GM18519 (cell line): ENCODE measurements at regions not wholly inside any gene's neighbourhood (a gene's known extent, or its start where the extent isn't known, plus 50 kb on each side); places are given as distances from the start of the nearest gene placed in this dataset.
"Not testable (repeated sequence)": the region's sequence is repeated elsewhere in the genome, so short reads cannot be mapped to it uniquely, and the experiment has no call there.

Experiments used
- ATAC-seq: cut with Tn5 transposase; IDR thresholded peaks from one replicate; pipeline ENCODE4 v1.9.1; 2021; ENCODE audit warnings: mild to moderate bottlenecking, moderate library complexity; ENCODE audit not compliant: unreplicated experiment, low FRiP score

GRCh38 chr9:67424881-67425280 lies 432.5 kb upstream of the SPATA31A3 start:
- ATAC-seq, result not testable (repeated sequence)

- not testable (repeated sequence) for ATAC-seq
These were observed 430.8 kb upstream of the SPATA31A3 start for GRCh38 chr9:67423049-67423728.

- not testable (repeated sequence) for ATAC-seq
These were observed 426.2 kb upstream of the SPATA31A3 start for GRCh38 chr9:67418496-67419079.

GRCh38 chr9:67417341-67417983 lies 425.1 kb upstream of the SPATA31A3 start:
- ATAC-seq, result not testable (repeated sequence)

GRCh38 chr9:67416639-67417038 lies 424.3 kb upstream of the SPATA31A3 start:
- ATAC-seq, result not testable (repeated sequence)

GRCh38 chr9:67410606-67411220 lies 418.4 kb upstream of the SPATA31A3 start:
- ATAC-seq, result not testable (repeated sequence)

- ATAC-seq, result not testable (repeated sequence)
These were observed 411.4 kb upstream of the SPATA31A3 start for GRCh38 chr9:67403739-67404138.

GRCh38 chr9:67397731-67398130 lies 405.4 kb upstream of the SPATA31A3 start:
- ATAC-seq, result not testable (repeated sequence)

- ATAC-seq, result not testable (repeated sequence)
These were observed 402.4 kb upstream of the SPATA31A3 start for GRCh38 chr9:67394782-67395181.

GRCh38 chr9:67394038-67394437 lies 401.7 kb upstream of the SPATA31A3 start:
- ATAC-seq, result not testable (repeated sequence)

GRCh38 chr9:67369664-67370063 lies 377.3 kb upstream of the SPATA31A3 start:
- ATAC-seq, result not testable (repeated sequence)

GRCh38 chr9:67362325-67362724 lies 370.0 kb upstream of the SPATA31A3 start:
- not testable (repeated sequence) for ATAC-seq

- not testable (repeated sequence) for ATAC-seq
These were observed 361.6 kb upstream of the SPATA31A3 start for GRCh38 chr9:67353961-67354360.

GRCh38 chr9:67349424-67349759 lies 357.0 kb upstream of the SPATA31A3 start:
- not testable (repeated sequence) for ATAC-seq

- ATAC-seq, result not testable (repeated sequence)
These were observed 356.4 kb upstream of the SPATA31A3 start for GRCh38 chr9:67348562-67349423.

GRCh38 chr9:67348094-67348493 lies 355.7 kb upstream of the SPATA31A3 start:
- ATAC-seq, result not testable (repeated sequence)

GRCh38 chr9:67339216-67339615 lies 346.9 kb upstream of the SPATA31A3 start:
- not testable (repeated sequence) for ATAC-seq

GRCh38 chr9:67338201-67338600 lies 345.9 kb upstream of the SPATA31A3 start:
- ATAC-seq, result not testable (repeated sequence)

GRCh38 chr9:67334727-67335572 lies 342.6 kb upstream of the SPATA31A3 start:
- ATAC-seq, result not testable (repeated sequence)
